Activated CD8-positive, alpha-beta T cell treated with anti-CD3 and anti-CD28 coated beads, Interleukin-2, amount 10 ng/mL, durations not matched to agents 7 days and 5 days (primary cell): ENCODE measurements at regions not wholly inside any gene's neighbourhood (a gene's known extent, or its start where the extent isn't known, plus 50 kb on each side); places are given as distances from the start of the nearest gene placed in this dataset.
"Not testable (repeated sequence)": the region's sequence is repeated elsewhere in the genome, so short reads cannot be mapped to it uniquely, and the experiment has no call there.

Experiments
- ATAC-seq: fragments of 150-1000 bp; cut with Tn5 transposase; one replicate; pipeline ENCODE4 v1.10.0; 2021; ENCODE audit warnings: moderate library complexity
- CTCF ChIA-PET: fragments of 350-600 bp; sonication (Branson Sonifier 250); formaldehyde crosslinking; loops from one replicate; lab custom pipeline; 2021; ENCODE audit warnings: antibody characterized with exemption; lab: Charles Lee
- POLR2A ChIA-PET: fragments of 350-600 bp; sonication (Branson Sonifier 250); formaldehyde crosslinking; loops from one replicate; lab custom pipeline; 2021; ENCODE audit warnings: antibody characterized with exemption; lab: Charles Lee
- DNase-seq: peaks from one replicate; pipeline ENCODE4 v3.0.0-alpha.2; 2020
- H3K27ac Mint-ChIP-seq: one replicate; pipeline ENCODE4 v1.8.0; 2021; ENCODE audit warnings: mild to moderate bottlenecking, mixed read lengths
- H3K27me3 Mint-ChIP-seq: one replicate; pipeline ENCODE4 v1.8.0; 2021; ENCODE audit warnings: low read depth, mixed read lengths
- H3K36me3 Mint-ChIP-seq: one replicate; pipeline ENCODE4 v1.8.0; 2021; ENCODE audit warnings: low read depth, mixed read lengths
- H3K4me1 Mint-ChIP-seq: one replicate; pipeline ENCODE4 v1.8.0; 2021; ENCODE audit warnings: low read depth, mixed read lengths
- H3K4me3 Mint-ChIP-seq: one replicate; pipeline ENCODE4 v1.8.0; 2021; ENCODE audit warnings: mild to moderate bottlenecking, mixed read lengths
- H3K9me3 Mint-ChIP-seq: one replicate; pipeline ENCODE4 v1.8.0; 2022; ENCODE audit warnings: mixed read lengths; ENCODE audit not compliant: insufficient read depth

- Mint-ChIP-seq H3K27ac (no peak overlapping the region), H3K9me3 (peaks cover under 1% of the 10 kb centered on the region), H3K4me1 (no peaks in the 10 kb centered on the region), H3K4me3 (no peak overlapping the region), H3K27me3 (no peaks in the 10 kb centered on the region), H3K36me3 (no peaks in the 10 kb centered on the region)
- DNase-seq (no peak), ATAC-seq (no peak)
- CTCF ChIA-PET: no interaction called here
- POLR2A ChIA-PET: no interaction called here
Observed at GRCh38 chr19:30999726-31000125, 349.5 kb downstream of the TSHZ3 start.

- ATAC-seq (no peak), DNase-seq (no peak)
- Mint-ChIP-seq H3K4me3 (no peak overlapping the region), H3K27me3 (no peaks in the 10 kb centered on the region), H3K27ac (no peak overlapping the region), H3K9me3 (no peaks in the 10 kb centered on the region), H3K36me3 (no peaks in the 10 kb centered on the region), H3K4me1 (no peaks in the 10 kb centered on the region)
- POLR2A ChIA-PET: no interaction called here
- CTCF ChIA-PET: no interaction called here
Observed at GRCh38 chr19:30997222-30997621, 352.0 kb downstream of the TSHZ3 start.

GRCh38 chr19:30978639-30979038 lies 370.6 kb downstream of the TSHZ3 start:
- no peak for ATAC-seq

GRCh38 chr19:30969591-30969990 lies 379.6 kb downstream of the TSHZ3 start:
- H3K27ac Mint-ChIP-seq: no peak overlapping the region
- ChIA-PET POLR2A (no interaction called here), CTCF (no interaction called here)
- no peak for DNase-seq
- no peaks in the 10 kb centered on the region for H3K36me3 Mint-ChIP-seq
- H3K4me3 Mint-ChIP-seq: no peak overlapping the region
- no peaks in the 10 kb centered on the region for H3K27me3 Mint-ChIP-seq
- ATAC-seq: no peak
- no peaks in the 10 kb centered on the region for H3K9me3 Mint-ChIP-seq
- no peaks in the 10 kb centered on the region for H3K4me1 Mint-ChIP-seq

More at GRCh38 chr19:30978639-30979038, 370.6 kb downstream of the TSHZ3 start:
- no peak for DNase-seq
- Mint-ChIP-seq H3K27me3 (peaks cover 2% of the 10 kb centered on the region), H3K27ac (no peak overlapping the region), H3K36me3 (no peaks in the 10 kb centered on the region), H3K9me3 (no peaks in the 10 kb centered on the region), H3K4me3 (no peak overlapping the region), H3K4me1 (no peaks in the 10 kb centered on the region)
- ChIA-PET POLR2A (no interaction called here), CTCF (no interaction called here)

DNA sequence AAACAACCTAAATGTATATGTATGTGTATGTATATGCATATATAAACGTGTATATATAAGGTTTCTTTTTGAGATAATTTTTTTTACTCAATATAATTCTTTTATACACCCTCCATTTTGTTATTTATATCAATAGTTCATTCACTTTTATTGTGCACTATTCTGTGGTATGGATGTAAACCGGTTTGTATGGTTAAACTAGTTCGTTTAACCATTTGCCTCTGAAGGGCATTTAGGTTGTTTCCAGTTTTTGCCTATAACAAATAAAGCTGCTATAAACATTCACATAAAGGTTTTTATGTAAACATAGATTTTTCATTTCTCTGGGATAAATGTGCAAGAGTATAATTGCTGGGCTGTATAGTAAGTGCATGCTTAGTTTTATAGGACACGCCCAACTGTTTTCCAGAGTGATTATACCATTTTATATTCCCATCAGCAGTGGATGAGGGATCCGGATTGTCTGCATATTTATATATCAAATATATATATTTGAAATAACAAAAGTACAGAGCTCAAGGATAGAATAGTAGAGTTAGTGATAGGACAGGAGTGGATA lies 380.3 kb downstream of the TSHZ3 start:
- DNase-seq: no peak

DNA sequence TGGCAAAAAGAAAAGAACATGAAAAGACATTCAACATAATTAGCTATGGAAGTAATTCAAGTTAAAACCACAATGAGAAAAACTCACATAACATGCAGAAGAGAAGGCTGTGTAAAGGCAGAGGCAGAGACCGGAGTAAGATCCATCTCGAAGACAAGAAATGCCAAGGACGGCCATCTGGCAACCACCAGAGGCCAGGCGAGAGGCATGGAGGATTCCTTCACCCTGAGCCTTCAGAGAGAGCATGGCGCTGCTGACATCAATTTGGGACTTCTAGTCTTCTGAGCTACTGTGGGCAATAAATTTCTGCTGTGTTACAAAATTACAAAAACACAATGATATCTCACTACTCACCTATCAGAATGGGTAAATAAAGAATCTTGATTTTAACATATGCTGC lies 381.0 kb downstream of the TSHZ3 start:
- H3K4me3 Mint-ChIP-seq: no peak overlapping the region
- no peaks in the 10 kb centered on the region for H3K27me3 Mint-ChIP-seq
- H3K36me3 Mint-ChIP-seq: no peaks in the 10 kb centered on the region
- no peak overlapping the region for H3K27ac Mint-ChIP-seq
- ATAC-seq (no peak), DNase-seq (no peak)
- no peaks in the 10 kb centered on the region for H3K9me3 Mint-ChIP-seq
- no peaks in the 10 kb centered on the region for H3K4me1 Mint-ChIP-seq
- CTCF ChIA-PET: no interaction called here
- POLR2A ChIA-PET: no interaction called here

More for the DNA sequence above, 380.3 kb downstream of the TSHZ3 start:
- no peaks in the 10 kb centered on the region for H3K36me3 Mint-ChIP-seq
- H3K4me1 Mint-ChIP-seq: no peaks in the 10 kb centered on the region
- H3K4me3 Mint-ChIP-seq: no peak overlapping the region
- CTCF ChIA-PET: no interaction called here
- POLR2A ChIA-PET: no interaction called here
- no peak overlapping the region for H3K27ac Mint-ChIP-seq
- H3K27me3 Mint-ChIP-seq: no peaks in the 10 kb centered on the region
- ATAC-seq: no peak
- H3K9me3 Mint-ChIP-seq: no peaks in the 10 kb centered on the region

- DNase-seq: no peak
- Mint-ChIP-seq H3K36me3 (no peaks in the 10 kb centered on the region), H3K4me1 (no peaks in the 10 kb centered on the region), H3K27ac (no peak overlapping the region), H3K9me3 (no peaks in the 10 kb centered on the region), H3K4me3 (no peak overlapping the region), H3K27me3 (no peaks in the 10 kb centered on the region)
- POLR2A ChIA-PET: no interaction called here
- no peak for ATAC-seq
- CTCF ChIA-PET: no interaction called here
Observed at GRCh38 chr19:30966486-30966885, 382.8 kb downstream of the TSHZ3 start.

DNA sequence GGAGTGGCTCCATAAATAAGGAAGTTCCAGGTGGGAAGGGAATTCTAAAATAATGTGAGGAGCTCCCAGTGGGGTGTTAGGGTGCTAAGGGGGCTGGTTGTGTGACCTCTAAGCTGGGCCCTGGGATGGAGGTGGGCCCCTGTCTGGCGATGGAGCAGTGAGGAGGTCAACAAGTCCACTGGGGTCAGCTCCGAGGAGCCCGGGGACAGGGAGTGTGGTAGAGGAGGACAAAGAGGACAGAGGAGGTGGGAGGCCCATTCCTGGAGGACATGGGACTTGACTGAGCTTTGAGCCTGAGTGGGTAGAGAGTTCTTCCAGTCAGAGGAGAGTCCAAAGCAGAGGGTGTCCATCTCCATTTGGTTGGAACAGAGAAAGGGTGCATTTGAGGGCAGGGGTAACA lies 390.2 kb downstream of the TSHZ3 start:
- Mint-ChIP-seq H3K27me3 (no peaks in the 10 kb centered on the region), H3K36me3 (no peaks in the 10 kb centered on the region), H3K9me3 (no peaks in the 10 kb centered on the region), H3K4me3 (no peak overlapping the region), H3K27ac (no peak overlapping the region), H3K4me1 (no peaks in the 10 kb centered on the region)
- DNase-seq (no peak), ATAC-seq (no peak)
- ChIA-PET CTCF (no interaction called here), POLR2A (no interaction called here)

DNA sequence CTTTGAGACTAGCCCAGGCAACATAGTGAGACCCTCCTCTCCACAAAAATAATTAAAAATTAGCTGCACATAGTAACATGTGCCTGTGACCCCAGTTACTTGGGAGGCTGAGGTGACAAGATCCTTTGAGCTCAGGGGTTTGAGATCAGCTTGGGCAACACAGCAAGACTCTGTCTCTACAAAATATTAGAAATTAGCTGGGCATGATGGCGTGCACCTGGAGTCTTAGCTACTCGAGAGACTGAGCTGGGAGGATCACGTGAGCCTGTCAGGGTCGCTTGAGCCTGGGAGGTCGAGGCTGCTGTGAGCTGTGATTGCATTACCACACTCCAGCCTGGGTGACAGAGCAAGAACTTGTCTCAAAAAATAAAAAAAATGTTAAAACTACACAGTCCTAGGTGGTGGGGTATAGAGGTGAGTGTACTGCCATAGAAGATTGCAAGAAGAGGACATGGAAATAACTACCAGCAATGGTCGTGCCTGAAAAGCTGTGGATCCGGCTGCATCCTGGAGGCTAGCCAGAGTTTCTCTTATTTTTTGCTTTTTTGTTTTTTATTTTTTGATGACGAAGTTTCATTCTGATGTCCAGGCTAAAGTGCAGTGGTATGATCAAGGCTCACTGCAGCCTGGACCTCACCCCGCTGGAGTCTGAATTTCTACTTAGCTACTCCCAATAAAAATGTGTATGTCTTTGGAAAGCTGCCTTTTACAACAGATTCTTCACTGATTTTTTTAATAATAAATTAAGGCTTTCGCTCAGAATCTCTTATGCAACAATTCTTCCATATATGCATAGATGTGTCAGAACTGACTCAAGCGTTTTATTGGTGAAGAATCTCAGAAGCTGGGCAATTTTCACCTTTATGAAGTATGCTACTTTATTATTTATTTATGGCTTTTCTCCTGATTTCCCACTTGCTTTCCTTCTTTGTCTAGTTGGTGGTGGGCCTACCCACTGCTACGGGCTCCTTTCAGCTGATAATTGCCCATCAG lies 393.8 kb downstream of the TSHZ3 start:
- DNase-seq (no peak), ATAC-seq (no peak)
- Mint-ChIP-seq H3K27ac (no peak overlapping the region), H3K27me3 (no peaks in the 10 kb centered on the region), H3K9me3 (no peaks in the 10 kb centered on the region), H3K4me1 (no peaks in the 10 kb centered on the region), H3K4me3 (no peak overlapping the region), H3K36me3 (no peaks in the 10 kb centered on the region)
- ChIA-PET POLR2A (no interaction called here), CTCF (no interaction called here)

DNA sequence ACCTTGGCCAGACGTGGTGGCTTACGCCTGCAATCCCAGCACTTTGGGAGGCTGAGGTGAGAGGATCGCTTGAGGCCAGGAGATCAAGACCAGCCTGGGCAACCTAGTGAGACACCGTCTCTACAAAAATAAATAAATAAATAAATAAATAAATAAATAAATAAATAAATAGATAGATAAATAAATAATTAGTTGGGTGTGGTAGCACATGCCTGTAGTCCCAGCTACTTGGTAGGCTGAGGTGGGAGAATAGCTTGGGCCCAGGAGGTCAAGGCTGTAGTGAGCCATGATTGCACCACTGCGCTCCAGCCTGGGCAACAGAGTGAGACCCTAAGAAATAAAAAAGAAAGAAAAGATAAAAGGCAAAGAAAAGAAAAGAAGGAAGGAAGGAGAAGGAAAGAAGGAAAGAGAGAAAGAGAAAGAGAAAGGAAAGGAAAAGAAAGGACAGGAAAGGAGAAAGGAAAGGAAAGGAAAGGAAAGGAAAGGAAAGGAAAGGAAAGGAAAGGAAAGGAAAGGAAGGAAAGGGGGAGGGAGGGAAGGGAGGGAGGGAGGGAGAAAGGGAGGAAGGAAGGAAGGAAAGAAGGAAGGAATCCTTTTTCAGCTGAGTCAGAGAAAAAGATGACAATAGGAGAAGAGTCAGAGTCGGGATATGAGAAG lies 404.8 kb downstream of the TSHZ3 start:
- DNase-seq, H3K9me3 Mint-ChIP-seq, H3K36me3 Mint-ChIP-seq, H3K4me1 Mint-ChIP-seq, H3K27me3 Mint-ChIP-seq, POLR2A ChIA-PET, ATAC-seq, H3K4me3 Mint-ChIP-seq, CTCF ChIA-PET, H3K27ac Mint-ChIP-seq: not testable (repeated sequence)

GRCh38 chr19:30943101-30943843 lies 406.0 kb downstream of the TSHZ3 start:
- no peaks in the 10 kb centered on the region for H3K4me1 Mint-ChIP-seq
- no peak overlapping the region for H3K4me3 Mint-ChIP-seq
- ChIA-PET POLR2A (no interaction called here), CTCF (no interaction called here)
- H3K36me3 Mint-ChIP-seq: no peaks in the 10 kb centered on the region
- no peak for DNase-seq
- H3K27ac Mint-ChIP-seq: no peak overlapping the region
- no peak for ATAC-seq
- no peaks in the 10 kb centered on the region for H3K27me3 Mint-ChIP-seq
- no peaks in the 10 kb centered on the region for H3K9me3 Mint-ChIP-seq
